NCI-H1417 treated with DMSO at 0.1 percent for 48 hours (cell line): ENCODE measurements at regions not wholly inside any gene's neighbourhood (a gene's known extent, or its start where the extent isn't known, plus 50 kb on each side); places are given as distances from the start of the nearest gene placed in this dataset.

ENCODE experiments used
- DNase-seq: peaks from one replicate; lab custom pipeline; 2025; lab: John Stamatoyannopoulos, UW

- no peak for DNase-seq
These were observed 77.9 kb upstream of the MVB12B start for GRCh38 chr9:126248680-126249079.

GRCh38 chr9:126261584-126262356 is 64.9 kb upstream of the MVB12B start:
- DNase-seq = no peak

- DNase-seq = no peak
These were observed 63.9 kb upstream of the MVB12B start for GRCh38 chr9:126262738-126263137.

GRCh38 chr9:126270556-126270955 is 56.1 kb upstream of the MVB12B start:
- no peak for DNase-seq

GRCh38 chr9:126275386-126276001 is 51.1 kb upstream of the MVB12B start:
- DNase-seq = no peak

- no peak for DNase-seq
These were observed 50.4 kb upstream of the MVB12B start for GRCh38 chr9:126276056-126276728.
